OCI-LY3 (cell line): ENCODE measurements at regions not wholly inside any gene's neighbourhood (a gene's known extent, or its start where the extent isn't known, plus 50 kb on each side); places are given as distances from the start of the nearest gene placed in this dataset.

ENCODE experiments used
- EZH2phosphoT487 ChIP-seq: fragments of 200-600 bp; shearing (Covaris generic); IDR thresholded peaks from 2 replicates; pipeline ENCODE4 v1.6.1; 2018; ENCODE audit warnings: antibody characterized with exemption, mixed run types, low read depth
- TF ChIP-seq, protein P1 (sequence below): fragments of 200-600, 300-600 bp; sonication (generic); IDR thresholded peaks from 2 replicates; pipeline ENCODE4 v1.5.1; 2014; ENCODE audit warnings: antibody characterized with exemption, low read length, low read depth

DNA sequence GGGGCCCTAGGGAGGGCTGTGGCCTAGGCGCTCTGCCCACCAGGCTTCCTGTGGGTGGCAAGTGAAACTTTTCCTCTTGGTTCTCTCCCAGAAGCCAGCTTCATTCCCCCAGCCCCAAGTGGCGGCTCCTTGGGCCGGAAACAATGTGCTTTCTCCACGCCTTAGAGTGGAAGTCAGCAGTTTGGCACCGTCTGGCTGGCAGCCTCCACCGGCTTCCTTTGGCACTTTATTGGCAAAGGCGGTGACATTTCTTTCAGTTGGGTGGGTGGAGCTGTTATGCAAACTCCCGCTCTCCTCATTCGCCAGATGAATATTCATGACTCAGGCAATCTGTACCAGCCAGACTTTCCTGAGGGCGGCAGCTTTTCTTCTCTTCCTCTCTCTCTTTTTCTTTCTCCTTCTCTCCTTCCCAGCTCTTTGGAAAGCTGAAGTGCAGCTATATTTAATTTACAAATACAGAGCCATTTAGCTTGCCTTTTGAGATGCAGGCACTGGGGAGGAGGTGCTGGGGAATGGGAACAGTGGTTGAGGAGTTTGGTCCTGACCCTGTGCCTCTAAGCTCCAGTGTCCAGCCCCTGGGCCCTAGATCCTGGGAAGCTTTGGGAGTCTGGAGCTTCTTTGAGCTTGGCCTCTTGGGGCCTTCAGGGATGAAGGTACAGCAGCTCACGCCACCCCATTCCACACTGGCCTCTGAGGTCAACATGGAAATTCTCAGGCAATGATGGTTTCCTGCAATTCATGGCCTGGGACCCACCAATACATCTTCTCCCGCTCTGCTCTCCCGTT is 67.8 kb upstream of the POU3F1 start:
- no peak for TF ChIP-seq EZH2phosphoT487
- TF ChIP-seq, protein P1, sequence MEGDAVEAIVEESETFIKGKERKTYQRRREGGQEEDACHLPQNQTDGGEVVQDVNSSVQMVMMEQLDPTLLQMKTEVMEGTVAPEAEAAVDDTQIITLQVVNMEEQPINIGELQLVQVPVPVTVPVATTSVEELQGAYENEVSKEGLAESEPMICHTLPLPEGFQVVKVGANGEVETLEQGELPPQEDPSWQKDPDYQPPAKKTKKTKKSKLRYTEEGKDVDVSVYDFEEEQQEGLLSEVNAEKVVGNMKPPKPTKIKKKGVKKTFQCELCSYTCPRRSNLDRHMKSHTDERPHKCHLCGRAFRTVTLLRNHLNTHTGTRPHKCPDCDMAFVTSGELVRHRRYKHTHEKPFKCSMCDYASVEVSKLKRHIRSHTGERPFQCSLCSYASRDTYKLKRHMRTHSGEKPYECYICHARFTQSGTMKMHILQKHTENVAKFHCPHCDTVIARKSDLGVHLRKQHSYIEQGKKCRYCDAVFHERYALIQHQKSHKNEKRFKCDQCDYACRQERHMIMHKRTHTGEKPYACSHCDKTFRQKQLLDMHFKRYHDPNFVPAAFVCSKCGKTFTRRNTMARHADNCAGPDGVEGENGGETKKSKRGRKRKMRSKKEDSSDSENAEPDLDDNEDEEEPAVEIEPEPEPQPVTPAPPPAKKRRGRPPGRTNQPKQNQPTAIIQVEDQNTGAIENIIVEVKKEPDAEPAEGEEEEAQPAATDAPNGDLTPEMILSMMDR: no peak
